ENCODE measurements at regions not wholly inside any gene's neighbourhood (a gene's known extent, or its start where the extent isn't known, plus 50 kb on each side); places are given as distances from the start of the nearest gene placed in this dataset.

DNA sequence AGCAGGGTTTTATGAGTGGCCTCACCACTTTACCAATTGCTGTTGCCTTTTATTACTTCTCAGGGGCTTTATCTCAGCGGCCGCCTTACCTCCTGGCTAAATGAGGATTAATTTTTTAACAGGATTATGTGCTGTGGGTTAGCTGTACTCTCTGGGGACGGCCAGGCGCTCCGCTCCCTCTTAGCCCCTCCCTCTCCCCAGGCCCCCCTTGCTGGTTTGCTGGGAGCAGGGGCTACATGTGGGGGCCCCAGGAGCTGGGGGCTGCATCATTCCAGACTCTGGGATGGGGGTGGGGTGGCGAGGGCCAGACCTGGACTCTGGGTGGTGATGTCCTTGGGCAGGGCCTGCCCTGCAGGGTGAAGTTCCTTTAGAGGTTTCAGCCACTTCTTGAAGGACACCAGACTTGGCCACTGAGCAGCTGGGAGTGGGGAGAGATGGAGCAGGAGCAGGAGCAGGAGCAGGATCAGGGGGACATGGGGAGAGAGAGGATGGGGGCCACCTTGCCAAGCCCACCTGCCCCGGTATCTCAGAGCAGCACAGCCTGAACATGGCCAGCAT is 196.1 kb downstream of the GOLGA6L6 start:
- TF ChIP-seq, protein P1, sequence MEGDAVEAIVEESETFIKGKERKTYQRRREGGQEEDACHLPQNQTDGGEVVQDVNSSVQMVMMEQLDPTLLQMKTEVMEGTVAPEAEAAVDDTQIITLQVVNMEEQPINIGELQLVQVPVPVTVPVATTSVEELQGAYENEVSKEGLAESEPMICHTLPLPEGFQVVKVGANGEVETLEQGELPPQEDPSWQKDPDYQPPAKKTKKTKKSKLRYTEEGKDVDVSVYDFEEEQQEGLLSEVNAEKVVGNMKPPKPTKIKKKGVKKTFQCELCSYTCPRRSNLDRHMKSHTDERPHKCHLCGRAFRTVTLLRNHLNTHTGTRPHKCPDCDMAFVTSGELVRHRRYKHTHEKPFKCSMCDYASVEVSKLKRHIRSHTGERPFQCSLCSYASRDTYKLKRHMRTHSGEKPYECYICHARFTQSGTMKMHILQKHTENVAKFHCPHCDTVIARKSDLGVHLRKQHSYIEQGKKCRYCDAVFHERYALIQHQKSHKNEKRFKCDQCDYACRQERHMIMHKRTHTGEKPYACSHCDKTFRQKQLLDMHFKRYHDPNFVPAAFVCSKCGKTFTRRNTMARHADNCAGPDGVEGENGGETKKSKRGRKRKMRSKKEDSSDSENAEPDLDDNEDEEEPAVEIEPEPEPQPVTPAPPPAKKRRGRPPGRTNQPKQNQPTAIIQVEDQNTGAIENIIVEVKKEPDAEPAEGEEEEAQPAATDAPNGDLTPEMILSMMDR (conservative IDR thresholded peaks at IDR 0.05): no peak
- no peak for TF ChIP-seq EZH2 (IDR thresholded peaks at IDR 0.05; ENCODE audit: low read depth)
